ENCODE measurements at regions not wholly inside any gene's neighbourhood (a gene's known extent, or its start where the extent isn't known, plus 50 kb on each side); places are given as distances from the start of the nearest gene placed in this dataset.
"Not testable (repeated sequence)": the region's sequence is repeated elsewhere in the genome, so short reads cannot be mapped to it uniquely, and the experiment has no call there.

GRCh38 chr5:104890767-104891166, 1328.2 kb upstream of the NUDT12 start:
- no peak for DNase-seq (ENCODE audit: extremely low read depth in 1 of 11, low read depth in 9 of 11, low spot score in 4 of 11)

GRCh38 chr5:104859437-104859836, 1296.8 kb upstream of the NUDT12 start:
- DNase-seq (ENCODE audit: extremely low read depth in 1 of 11, low read depth in 9 of 11, low spot score in 4 of 11), result no peak

DNA sequence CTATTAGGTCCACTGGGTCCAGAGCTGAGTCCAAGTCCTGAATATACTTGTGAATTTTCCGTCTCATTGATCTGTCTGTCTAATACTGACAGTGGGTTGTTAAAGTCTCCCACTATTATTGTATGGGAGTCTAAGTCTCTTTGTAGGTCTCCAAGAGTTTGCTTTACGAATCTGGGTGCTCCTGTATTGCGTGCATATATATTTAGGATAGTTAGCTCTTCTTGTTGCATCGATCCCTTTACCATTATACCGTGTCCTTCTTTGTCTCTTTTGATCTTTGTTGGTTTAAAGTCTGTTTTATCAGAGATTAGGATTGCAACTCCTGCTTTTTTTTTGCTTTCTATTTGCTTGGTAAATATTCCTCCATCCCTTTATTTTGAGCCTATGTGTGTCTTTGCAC, 1289.5 kb upstream of the NUDT12 start:
- DNase-seq (ENCODE audit: extremely low read depth in 1 of 11, low read depth in 9 of 11, low spot score in 4 of 11), result not testable (repeated sequence)

- no peak for DNase-seq (ENCODE audit: extremely low read depth in 1 of 11, low read depth in 9 of 11, low spot score in 4 of 11)
Observed at GRCh38 chr5:104845541-104845940, 1283.0 kb upstream of the NUDT12 start.

- no peak for DNase-seq (ENCODE audit: extremely low read depth in 1 of 11, low read depth in 9 of 11, low spot score in 4 of 11)
Observed at GRCh38 chr5:104843822-104844221, 1281.2 kb upstream of the NUDT12 start.

- no peak for DNase-seq (ENCODE audit: extremely low read depth in 1 of 11, low read depth in 9 of 11, low spot score in 4 of 11)
Observed at GRCh38 chr5:104840284-104840683, 1277.7 kb upstream of the NUDT12 start.

GRCh38 chr5:104831515-104831914, 1268.9 kb upstream of the NUDT12 start:
- DNase-seq (ENCODE audit: extremely low read depth in 1 of 11, low read depth in 9 of 11, low spot score in 4 of 11), result not testable (repeated sequence)

DNA sequence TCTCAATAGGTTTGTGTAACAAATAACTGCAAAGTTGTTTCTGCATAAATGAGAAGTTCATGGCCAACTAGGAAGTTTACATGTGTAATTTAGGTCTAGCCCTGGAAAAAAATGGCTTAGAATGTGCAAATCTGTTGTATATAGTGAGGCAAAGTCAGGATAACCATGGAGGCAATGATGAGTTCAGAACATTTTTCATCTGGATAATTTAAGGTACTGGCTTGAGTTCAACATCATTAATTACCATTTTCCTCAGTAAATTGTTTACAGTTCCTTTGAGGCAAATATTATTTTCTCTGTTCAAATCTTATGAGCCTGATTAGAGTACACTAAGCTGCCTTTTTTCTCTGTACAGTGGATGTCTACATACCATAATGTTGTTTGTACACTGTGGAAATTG, 1259.0 kb upstream of the NUDT12 start:
- DNase-seq (ENCODE audit: extremely low read depth in 1 of 11, low read depth in 9 of 11, low spot score in 4 of 11), result no peak

DNA sequence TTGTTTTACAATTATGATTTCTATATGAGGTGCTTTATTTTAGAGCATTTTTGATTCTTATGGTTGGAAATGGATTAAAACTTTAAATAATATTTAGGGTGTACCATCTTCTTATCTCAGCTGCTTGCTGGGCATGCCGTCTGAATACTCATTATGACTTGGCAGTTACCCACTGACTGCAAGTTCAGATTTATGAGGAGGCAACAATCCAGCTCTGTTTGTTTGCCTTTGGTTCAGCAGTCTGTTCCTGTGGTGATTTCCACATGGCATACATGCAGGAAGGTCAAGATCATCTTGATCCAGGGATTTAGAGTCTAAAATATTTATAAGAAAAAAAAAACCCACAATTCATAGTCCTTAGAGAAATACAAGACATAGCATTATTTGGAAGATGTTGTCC, 1254.5 kb upstream of the NUDT12 start:
- DNase-seq (ENCODE audit: extremely low read depth in 1 of 11, low read depth in 9 of 11, low spot score in 4 of 11), result no peak

- DNase-seq (ENCODE audit: extremely low read depth in 1 of 11, low read depth in 9 of 11, low spot score in 4 of 11), result no peak
Observed at GRCh38 chr5:104815212-104815611, 1252.6 kb upstream of the NUDT12 start.

DNA sequence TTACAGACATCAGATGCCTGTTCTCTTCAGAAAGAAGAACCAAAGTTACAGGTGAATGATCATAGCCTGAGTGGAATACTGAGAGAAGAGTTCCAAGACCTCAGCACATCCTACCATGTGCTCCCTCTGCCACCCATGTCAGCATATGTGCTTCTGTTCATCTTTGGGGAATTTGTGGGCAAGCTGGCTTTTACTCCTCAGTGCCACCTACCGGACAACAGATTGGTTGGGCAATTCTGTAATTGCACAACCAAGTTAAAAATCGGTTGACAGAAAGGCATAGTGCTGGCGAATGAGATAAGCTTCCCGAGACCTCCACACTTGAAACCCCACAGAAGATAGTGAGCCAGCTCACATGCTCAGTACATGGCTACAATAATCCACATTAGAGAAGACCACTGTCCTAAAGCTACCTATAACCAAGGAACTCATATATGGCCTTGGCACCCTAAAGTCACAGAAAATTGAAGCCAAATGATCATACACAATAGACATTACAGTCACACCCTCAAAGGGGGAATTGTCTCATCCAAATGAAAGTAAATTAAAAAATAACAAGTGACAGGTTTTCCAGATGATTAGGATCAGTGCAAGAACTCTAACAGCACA, 1238.0 kb upstream of the NUDT12 start:
- no peak for DNase-seq (ENCODE audit: extremely low read depth in 1 of 11, low read depth in 9 of 11, low spot score in 4 of 11)

DNA sequence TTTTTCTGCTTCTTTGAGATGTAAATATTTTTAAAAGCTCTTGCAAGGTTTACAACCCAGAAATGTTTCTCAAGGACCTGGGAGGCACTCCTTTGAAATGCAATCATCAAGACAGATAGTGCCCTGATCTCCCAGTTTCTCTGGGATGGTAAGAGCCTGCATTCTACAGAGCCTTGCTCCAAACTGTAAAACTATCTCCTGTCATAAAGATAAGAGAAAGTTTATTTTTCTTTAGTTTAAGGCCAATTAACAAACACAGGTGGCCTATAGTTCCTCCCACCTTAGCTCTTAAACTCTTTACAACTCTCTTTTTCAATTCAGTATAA, 1231.1 kb upstream of the NUDT12 start:
- no peak for DNase-seq (ENCODE audit: extremely low read depth in 1 of 11, low read depth in 9 of 11, low spot score in 4 of 11)

DNA sequence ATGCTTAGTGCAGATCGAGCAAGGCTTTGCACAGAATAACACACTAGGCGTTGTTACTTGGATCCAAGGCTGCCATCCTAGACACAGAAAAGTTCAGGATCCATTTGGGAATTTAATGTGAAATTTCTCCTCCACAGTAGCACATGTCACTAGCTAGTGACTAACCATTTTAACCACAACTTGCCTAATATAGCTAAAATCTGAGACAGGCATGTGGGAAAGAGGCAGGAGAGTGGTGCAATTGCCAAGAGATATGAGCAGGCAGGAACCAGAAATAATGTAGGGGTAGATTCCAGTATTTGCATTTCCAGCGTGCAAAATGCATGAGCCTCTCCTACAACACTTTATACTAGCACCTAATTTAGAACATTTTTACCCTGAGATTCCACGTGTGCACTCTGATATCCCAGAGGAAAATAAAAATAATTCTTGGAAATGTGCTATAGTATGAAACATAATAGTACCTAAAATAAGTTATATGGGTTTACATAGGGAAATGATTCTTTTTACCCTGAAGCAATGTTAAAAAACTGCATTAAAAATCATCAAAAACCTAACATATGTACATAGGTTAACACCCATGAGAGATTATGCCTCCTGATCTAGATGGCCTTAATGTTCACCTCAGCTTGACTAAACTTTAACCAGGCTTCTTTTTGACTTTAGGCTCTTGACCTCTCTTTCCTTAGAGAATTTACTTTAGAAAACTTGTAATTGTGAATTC, 1230.6 kb upstream of the NUDT12 start:
- no peak for DNase-seq (ENCODE audit: extremely low read depth in 1 of 11, low read depth in 9 of 11, low spot score in 4 of 11)

- DNase-seq (ENCODE audit: extremely low read depth in 1 of 11, low read depth in 9 of 11, low spot score in 4 of 11), result no peak
Observed at GRCh38 chr5:104789366-104789765, 1226.8 kb upstream of the NUDT12 start.

DNA sequence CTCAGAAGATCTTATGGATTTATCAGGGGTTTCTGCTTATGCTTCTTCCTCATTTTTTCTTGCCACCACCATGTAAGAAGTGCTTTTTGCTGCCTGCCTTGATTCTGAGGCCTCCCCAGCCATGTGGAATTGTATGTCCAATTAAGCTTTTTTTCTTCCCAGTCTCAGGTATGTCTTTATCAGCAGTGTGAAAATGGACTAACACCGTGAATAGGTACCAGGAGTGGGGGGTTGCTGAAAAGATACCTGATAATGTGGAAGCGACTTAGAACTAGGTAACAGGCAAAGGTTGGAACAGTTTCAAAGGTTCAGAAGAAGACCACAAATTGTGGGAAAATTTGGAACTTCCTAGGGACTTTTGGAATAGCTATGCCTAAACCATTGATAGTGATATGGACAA, 1222.5 kb upstream of the NUDT12 start:
- DNase-seq (ENCODE audit: extremely low read depth in 1 of 11, low read depth in 9 of 11, low spot score in 4 of 11), result no peak

- DNase-seq (ENCODE audit: extremely low read depth in 1 of 11, low read depth in 9 of 11, low spot score in 4 of 11), result no peak
Observed at GRCh38 chr5:104774372-104774771, 1211.8 kb upstream of the NUDT12 start.

GRCh38 chr5:104764197-104764596, 1201.6 kb upstream of the NUDT12 start:
- no peak for DNase-seq (ENCODE audit: extremely low read depth in 1 of 11, low read depth in 9 of 11, low spot score in 4 of 11)

DNA sequence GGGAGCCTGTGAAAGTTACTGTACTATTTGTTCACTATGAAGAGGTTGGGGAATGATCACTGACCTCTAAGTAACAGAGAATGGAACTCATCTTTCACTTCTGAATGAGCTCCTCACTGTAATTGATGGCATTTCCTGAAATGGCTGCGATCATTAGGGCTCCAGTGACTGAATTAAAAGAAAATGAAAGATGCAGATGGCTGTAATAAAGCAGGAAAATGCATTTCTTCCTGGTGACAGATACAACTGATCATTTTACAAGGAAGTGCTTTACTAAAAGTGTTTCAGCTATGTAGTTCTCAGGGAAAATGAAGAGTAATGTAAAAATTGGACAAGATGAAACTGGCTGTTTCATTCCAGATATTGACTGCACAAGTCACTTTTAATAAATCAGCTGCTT, 1200.6 kb upstream of the NUDT12 start:
- DNase-seq (ENCODE audit: extremely low read depth in 1 of 11, low read depth in 9 of 11, low spot score in 4 of 11), result no peak

DNA sequence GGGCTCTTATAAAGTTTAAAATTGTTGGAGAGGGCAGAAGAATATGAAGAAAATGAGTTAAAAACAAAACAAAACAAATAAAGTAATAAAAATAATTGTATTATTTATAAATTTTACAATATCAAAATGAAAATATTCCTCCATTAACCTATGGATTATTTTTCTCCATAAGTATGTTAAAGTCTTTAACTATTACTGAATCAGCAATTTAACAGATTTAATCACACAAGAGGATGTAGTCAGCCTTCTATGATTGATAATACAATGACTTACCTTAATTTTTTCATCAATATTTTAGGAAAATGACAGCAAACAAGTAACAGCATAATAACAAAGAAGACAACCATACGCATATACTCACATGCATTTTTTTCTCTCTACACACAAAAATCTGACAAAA, 1195.3 kb upstream of the NUDT12 start:
- DNase-seq (ENCODE audit: extremely low read depth in 1 of 11, low read depth in 9 of 11, low spot score in 4 of 11), result no peak

DNA sequence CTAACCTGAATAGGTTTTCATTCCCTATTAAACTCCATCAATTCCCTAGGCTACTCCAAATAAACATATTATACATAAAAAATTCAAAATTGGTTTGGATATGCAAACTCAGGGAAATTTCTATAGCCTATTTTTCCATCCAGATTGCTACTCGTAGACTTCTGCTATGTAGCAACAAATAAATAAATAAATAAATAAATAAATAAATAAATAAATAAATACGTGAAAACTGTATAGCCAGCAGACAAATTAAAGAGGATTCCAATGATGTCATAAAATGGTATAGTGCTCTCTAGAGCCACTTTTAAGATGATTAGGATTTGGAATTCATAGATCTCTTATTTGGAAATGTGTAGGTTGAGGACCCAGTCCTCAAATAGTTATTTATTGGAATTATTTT, 1193.2 kb upstream of the NUDT12 start:
- no peak for DNase-seq (ENCODE audit: extremely low read depth in 1 of 11, low read depth in 9 of 11, low spot score in 4 of 11)

DNA sequence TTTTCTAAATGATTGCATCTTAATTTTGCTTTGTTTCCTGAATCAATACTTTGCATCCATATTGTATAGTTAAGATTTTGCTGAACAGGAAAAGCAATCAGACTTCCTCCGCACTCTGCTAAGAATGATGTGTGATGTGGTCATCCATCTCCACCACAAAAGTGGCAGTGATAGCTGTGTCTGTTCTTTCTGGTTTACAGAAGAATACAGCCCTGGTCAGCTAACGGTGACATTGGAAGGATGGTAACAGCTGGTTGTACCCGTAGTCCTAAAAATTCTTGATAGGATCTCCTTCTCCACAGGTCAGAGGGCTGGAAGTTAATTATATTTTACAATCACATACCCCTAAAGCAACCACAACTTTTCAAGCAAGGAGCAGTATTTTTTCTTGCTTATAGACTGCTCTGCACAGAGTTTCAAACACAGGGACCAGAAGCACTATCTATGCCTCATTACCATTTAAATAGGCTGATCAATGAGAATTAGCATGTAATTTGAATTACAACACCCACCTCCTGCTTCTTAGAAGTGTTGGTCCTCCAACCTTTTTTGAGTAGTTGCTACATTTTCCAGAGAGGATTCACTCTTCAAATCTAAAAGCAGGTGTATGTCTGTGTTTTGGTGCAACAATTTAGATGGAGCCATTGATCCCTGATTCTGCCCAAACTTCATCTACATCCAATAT, 1191.9 kb upstream of the NUDT12 start:
- DNase-seq (ENCODE audit: extremely low read depth in 1 of 11, low read depth in 9 of 11, low spot score in 4 of 11), result no peak
